BJ (cell line): ENCODE measurements at regions not wholly inside any gene's neighbourhood (a gene's known extent, or its start where the extent isn't known, plus 50 kb on each side); places are given as distances from the start of the nearest gene placed in this dataset.

Experiments used
- CTCF ChIA-PET: fragments of 350-600 bp; formaldehyde crosslinking; extraction: SDS; loops from one replicate; lab custom pipeline; 2021; ENCODE audit warnings: antibody characterized with exemption, inconsistent platforms; lab: Yijun Ruan, JAX
- POLR2A ChIA-PET: fragments of 300-600 bp; sonication (Branson Sonifier 250); formaldehyde crosslinking; extraction: SDS; loops from one replicate; lab custom pipeline; 2021; ENCODE audit warnings: antibody characterized with exemption; lab: Charles Lee
- DNase-seq: peaks from one replicate; pipeline ENCODE4 v3.0.0-alpha.2; 2011; ENCODE audit warnings: low read depth
- H3K27me3 ChIP-seq: 2 replicates; pipeline ENCODE4 v1.6.0; 2011; ENCODE audit warnings: low read length; ENCODE audit not compliant: control insufficient read depth, insufficient read depth
- H3K36me3 ChIP-seq: 2 replicates; pipeline ENCODE4 v1.5.1; 2011; ENCODE audit warnings: low read length; ENCODE audit not compliant: control insufficient read depth, insufficient read depth
- H3K4me3 ChIP-seq: 2 replicates; pipeline ENCODE4 v1.5.1; 2011; ENCODE audit warnings: low read depth, mild to moderate bottlenecking, control low read depth, low read length
- TF ChIP-seq, protein P1 (sequence below): IDR thresholded peaks from 2 replicates; pipeline ENCODE4 v1.5.1; 2011; ENCODE audit warnings: low read depth, mild to moderate bottlenecking, control low read depth, inconsistent platforms, low read length, moderate library complexity; ENCODE audit not compliant: insufficient read depth

DNA sequence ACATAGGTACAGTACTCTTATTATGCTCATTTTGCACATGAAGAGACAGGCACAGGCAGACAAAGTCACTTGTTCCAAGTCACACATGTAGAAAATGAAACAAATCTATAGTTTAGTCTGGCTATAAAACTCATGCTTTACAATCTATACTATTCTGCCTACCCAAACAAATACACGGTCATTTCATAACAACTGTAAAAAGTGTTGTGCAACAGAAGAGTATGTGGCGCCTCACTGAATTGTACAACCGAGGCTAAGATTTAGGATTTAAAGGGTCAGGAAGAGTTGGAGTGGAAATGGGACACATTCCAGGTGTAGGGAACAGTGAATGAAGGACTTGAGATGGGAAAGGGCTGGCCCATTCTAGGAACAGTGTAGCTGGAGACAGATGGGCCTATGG lies 82.9 kb upstream of the TRIO start:
- Histone ChIP-seq H3K4me3 (no peak overlapping the region), H3K36me3 (no peaks in the 10 kb centered on the region), H3K27me3 (no peaks in the 10 kb centered on the region)
- TF ChIP-seq, protein P1, sequence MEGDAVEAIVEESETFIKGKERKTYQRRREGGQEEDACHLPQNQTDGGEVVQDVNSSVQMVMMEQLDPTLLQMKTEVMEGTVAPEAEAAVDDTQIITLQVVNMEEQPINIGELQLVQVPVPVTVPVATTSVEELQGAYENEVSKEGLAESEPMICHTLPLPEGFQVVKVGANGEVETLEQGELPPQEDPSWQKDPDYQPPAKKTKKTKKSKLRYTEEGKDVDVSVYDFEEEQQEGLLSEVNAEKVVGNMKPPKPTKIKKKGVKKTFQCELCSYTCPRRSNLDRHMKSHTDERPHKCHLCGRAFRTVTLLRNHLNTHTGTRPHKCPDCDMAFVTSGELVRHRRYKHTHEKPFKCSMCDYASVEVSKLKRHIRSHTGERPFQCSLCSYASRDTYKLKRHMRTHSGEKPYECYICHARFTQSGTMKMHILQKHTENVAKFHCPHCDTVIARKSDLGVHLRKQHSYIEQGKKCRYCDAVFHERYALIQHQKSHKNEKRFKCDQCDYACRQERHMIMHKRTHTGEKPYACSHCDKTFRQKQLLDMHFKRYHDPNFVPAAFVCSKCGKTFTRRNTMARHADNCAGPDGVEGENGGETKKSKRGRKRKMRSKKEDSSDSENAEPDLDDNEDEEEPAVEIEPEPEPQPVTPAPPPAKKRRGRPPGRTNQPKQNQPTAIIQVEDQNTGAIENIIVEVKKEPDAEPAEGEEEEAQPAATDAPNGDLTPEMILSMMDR = no peak
- ChIA-PET CTCF (no interaction called here), POLR2A (no interaction called here)
- no peak for DNase-seq

DNA sequence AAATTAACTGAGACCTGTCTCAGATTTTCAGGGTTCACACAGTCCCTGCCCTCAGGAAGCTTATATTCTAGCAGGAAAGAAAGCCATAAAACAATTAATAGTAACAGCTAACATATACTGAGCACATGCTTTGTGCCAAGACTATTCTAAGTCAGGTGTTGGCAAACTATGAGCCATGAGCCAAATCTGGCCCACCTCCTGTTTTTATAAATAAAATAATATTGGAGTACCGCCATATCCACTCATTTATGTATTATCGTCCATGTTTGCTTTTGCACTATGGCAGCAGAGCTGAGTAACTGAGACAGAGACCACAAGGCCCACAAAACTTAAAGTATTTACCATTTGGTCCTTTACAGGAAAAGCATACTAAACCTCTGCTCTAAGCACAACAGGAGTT lies 83.3 kb upstream of the TRIO start:
- TF ChIP-seq, protein P1 = no peak
- POLR2A ChIA-PET = no interaction called here
- H3K36me3 ChIP-seq = no peaks in the 10 kb centered on the region
- DNase-seq = no peak
- CTCF ChIA-PET = no interaction called here
- H3K4me3 ChIP-seq = no peak overlapping the region
- H3K27me3 ChIP-seq = no peaks in the 10 kb centered on the region

DNA sequence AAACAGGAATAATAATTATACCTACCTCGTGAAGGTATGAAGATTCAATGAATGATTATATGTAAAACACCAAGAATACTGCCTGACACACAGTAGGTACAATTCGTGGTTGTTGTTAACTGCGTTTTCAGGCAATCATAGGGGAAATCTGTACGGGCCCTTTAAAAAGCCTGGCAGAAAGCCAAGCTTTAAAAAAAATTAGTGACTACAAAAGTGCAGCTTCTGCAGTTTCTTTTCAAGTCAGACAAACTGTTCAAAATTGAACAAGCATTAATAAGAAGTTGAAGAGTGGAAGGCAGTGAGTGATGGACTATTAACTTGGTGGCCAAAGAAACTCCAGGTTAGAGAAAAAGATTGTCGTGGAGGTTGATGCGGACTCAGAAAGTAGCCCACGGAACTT lies 85.9 kb upstream of the TRIO start:
- Histone ChIP-seq H3K27me3 (no peaks in the 10 kb centered on the region), H3K36me3 (no peaks in the 10 kb centered on the region), H3K4me3 (no peak overlapping the region)
- CTCF ChIA-PET = no interaction called here
- POLR2A ChIA-PET = no interaction called here
- no peak for DNase-seq
- TF ChIP-seq, protein P1 = no peak

DNA sequence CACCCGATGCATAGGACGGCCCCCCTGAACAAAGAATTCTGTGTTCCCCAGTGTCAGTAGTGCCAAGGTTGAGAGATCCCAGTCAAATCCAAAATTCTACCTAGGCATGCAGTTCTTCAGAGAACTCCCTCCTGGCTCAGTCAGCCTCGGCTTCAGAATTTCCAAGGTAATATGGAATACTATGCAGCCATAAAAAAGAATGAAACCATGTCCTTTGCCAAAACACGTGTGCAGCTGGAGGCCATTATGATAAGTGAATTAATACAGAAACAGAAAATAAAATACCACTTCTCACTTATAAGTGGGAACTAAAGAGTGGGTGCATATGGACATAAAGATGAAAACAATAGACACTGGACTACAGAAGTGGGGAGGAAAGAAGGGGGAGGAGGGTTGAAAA lies 87.1 kb upstream of the TRIO start:
- Histone ChIP-seq H3K36me3 (no peaks in the 10 kb centered on the region), H3K4me3 (no peak overlapping the region), H3K27me3 (no peaks in the 10 kb centered on the region)
- POLR2A ChIA-PET = interaction anchor here (1.0 to 1.5 kb wide), 2 partner anchors 9 to 20 kb away, joined by 4 to 7 read pairs; no protein-coding TSS in a partner anchor
- TF ChIP-seq, protein P1 = no peak
- DNase-seq = no peak
- CTCF ChIA-PET = interaction anchor here (1.0 to 1.6 kb wide), 2 partner anchors 9 to 140 kb away, joined by 3 read pairs; no protein-coding TSS in a partner anchor

DNA sequence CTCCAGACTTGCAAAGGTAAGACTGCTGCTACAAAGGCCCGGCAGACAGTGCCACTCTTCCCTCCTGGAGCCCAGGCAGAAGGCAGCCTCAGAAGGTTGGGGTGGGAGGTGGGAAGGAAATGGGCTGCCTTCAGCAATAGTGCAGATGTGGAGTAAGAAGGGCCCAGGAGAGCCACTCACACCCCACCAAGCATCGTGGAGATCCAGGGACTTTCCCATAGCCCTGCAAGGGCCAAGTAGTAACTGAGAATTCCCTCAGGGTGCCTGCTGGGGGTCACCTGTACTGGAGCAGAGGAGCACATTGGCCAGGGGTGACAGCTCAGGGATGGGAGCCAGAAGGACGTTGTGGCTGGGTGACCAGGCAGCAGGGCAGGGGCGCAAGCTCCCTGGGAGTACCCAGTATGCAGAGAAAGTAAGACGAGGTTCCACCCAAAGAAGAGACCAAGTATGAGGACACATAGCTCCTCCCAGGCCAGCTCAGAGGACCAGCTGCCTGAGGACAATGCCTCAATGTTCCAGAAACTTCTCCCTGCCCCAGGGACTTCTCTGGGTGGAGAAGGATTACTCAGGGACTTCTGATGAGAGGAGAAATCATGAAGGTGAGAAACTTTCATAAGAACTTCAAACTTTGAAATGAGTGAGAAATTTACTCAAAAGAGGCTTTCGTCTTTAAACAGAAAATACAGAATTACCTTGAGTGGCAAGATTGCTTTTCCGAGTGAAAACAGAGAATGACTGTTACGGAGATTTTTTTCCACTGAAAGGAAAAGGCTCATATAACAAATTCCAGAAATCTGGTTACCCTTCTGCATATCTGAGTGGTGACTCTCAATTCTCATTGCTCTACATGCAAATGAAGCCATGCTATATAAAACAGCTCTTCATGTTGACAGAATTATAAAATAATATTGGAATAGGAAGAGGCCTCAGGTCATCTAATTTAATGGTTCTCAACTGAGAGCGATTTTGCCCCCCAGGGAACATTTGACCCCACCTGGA lies 87.9 kb upstream of the TRIO start:
- TF ChIP-seq, protein P1 = no peak
- Histone ChIP-seq H3K27me3 (no peaks in the 10 kb centered on the region), H3K4me3 (no peak overlapping the region), H3K36me3 (no peaks in the 10 kb centered on the region)
- ChIA-PET CTCF (interaction anchor here (0.9 to 1.6 kb wide), 3 partner anchors 10 to 140 kb away, joined by 3 to 4 read pairs (median 3); no protein-coding TSS in a partner anchor), POLR2A (interaction anchor here (0.7 to 1.5 kb wide), 4 partner anchors 9 to 84 kb away, joined by 3 to 7 read pairs (median 4); no protein-coding TSS in a partner anchor)
- no peak for DNase-seq
